Ovary (tissue), 7 donors: ENCODE measurements at regions not wholly inside any gene's neighbourhood (a gene's known extent, or its start where the extent isn't known, plus 50 kb on each side); places are given as distances from the start of the nearest gene placed in this dataset.

Experiments used
- DNase-seq, 5 donors: peaks; one replicate each; pipeline ENCODE4 v3.0.0-alpha.2; 2019 to 2020
- H3K27ac ChIP-seq, 2 donors: fragments of 200-600 bp; one replicate each; pipeline versions ENCODE4 v1.5.1 to v1.8.0; 2019 to 2022
- H3K27me3 ChIP-seq: fragments of 200-600 bp; one replicate; pipeline ENCODE4 v1.8.0; 2022
- H3K36me3 ChIP-seq: fragments of 200-600 bp; sonication (generic); one replicate; pipeline ENCODE4 v1.5.1; 2019
- H3K4me1 ChIP-seq: one replicate; pipeline ENCODE4 v1.8.1; 2013; ENCODE audit warnings: mild to moderate bottlenecking, moderate library complexity; ENCODE audit not compliant: insufficient read depth
- H3K4me3 ChIP-seq: fragments of 200-600 bp; sonication (generic); one replicate; pipeline ENCODE4 v1.5.1; 2017
- H3K9me3 ChIP-seq, 2 donors: fragments of 200-600 bp in 1 of 2; sonication (generic) in 1 of 2; one replicate each; pipeline versions ENCODE4 v1.5.1 to v1.8.1; 2013 to 2019; ENCODE audit warnings: mild to moderate bottlenecking in 1 of 2, moderate library complexity in 1 of 2
- EP300 ChIP-seq: sonication (generic); formaldehyde crosslinking; IDR thresholded peaks from one replicate; pipeline ENCODE4 v1.6.1; 2017; ENCODE audit warnings: antibody characterized with exemption
- POLR2A ChIP-seq: fragments of 450-650 bp; IDR thresholded peaks from one replicate; pipeline ENCODE4 v1.6.1; 2017; ENCODE audit warnings: antibody characterized with exemption, mild to moderate bottlenecking, moderate library complexity
- WGBS, 3 donors: extraction: QIAGEN DNeasy Blood & Tissue Kit in 1 of 3; methylation state at CpG; one replicate each; pipeline versions ENCODE4 v1.1.5 to v1.1.7; 2013 to 2017; 5-methylcytosine and 5-hydroxymethylcytosine counted together
- intact Hi-C, 4 donors: fragments of 100-400 bp; cut with DNase I; formaldehyde crosslinking; loops; one replicate each; pipeline versions ENCODE4 v1.11.0 to v1.15.1; 2022 to 2023
- TF ChIP-seq, protein P1 (sequence below), 3 donors: fragments of 450-650 bp in 2 of 3; fragments of 200-600 bp in 1 of 3; IDR thresholded peaks; one replicate each; pipeline versions ENCODE4 v1.5.1 to v1.8.0; 2016 to 2022; ENCODE audit warnings: antibody characterized with exemption in 3 of 3, mild to moderate bottlenecking in 1 of 3
- donor health status: DM: no; HTN: no; CAD: no; lungs with moderate emphysema.
- donor health status: DM: no; HTN: no; CAD: no.
- donor health status: Bipolar disorder and iron deficiency.
- donor health status: DM: no; HTN: no; CAD: no.
- donor health status: DM: yes; HTN: yes; CAD: no.

DNA sequence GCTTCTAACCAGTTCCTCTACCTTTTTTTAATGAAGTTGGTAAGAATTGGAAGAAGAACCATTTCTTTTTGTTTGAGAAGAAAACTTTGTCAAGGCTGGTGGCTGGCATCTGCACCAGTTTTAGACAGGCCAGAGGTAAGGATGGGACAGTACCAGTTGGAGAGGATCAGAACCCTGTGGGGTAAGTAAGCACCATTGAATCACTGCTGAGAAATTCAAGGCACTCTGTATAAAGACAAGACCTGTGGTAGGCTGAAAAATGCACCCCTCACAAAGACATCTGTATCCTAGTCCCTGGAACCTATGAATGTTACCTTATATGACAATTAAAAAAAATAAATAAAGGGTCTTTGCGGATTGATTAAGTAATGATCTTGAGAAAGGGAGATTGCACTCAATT lies 166.7 kb upstream of the NRP1 start:
- 98 to 100% (median 100%) methylated on average over 1 of the region's 1 CpG for WGBS, 3 donors
- DNase-seq: no peak
- Histone ChIP-seq H3K27ac (no peak overlapping the region), H3K4me3 (no peak overlapping the region), H3K9me3 (no peaks in the 10 kb centered on the region), H3K36me3 (no peaks in the 10 kb centered on the region), H3K4me1 (no peaks in the 10 kb centered on the region), H3K27me3 (no peaks in the 10 kb centered on the region)
- TF ChIP-seq POLR2A: no peak
- TF ChIP-seq, protein P1, sequence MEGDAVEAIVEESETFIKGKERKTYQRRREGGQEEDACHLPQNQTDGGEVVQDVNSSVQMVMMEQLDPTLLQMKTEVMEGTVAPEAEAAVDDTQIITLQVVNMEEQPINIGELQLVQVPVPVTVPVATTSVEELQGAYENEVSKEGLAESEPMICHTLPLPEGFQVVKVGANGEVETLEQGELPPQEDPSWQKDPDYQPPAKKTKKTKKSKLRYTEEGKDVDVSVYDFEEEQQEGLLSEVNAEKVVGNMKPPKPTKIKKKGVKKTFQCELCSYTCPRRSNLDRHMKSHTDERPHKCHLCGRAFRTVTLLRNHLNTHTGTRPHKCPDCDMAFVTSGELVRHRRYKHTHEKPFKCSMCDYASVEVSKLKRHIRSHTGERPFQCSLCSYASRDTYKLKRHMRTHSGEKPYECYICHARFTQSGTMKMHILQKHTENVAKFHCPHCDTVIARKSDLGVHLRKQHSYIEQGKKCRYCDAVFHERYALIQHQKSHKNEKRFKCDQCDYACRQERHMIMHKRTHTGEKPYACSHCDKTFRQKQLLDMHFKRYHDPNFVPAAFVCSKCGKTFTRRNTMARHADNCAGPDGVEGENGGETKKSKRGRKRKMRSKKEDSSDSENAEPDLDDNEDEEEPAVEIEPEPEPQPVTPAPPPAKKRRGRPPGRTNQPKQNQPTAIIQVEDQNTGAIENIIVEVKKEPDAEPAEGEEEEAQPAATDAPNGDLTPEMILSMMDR (IDR thresholded peaks at IDR 0.05): no peak
- TF ChIP-seq EP300: no peak
- intact Hi-C loops: no loop called here

DNA sequence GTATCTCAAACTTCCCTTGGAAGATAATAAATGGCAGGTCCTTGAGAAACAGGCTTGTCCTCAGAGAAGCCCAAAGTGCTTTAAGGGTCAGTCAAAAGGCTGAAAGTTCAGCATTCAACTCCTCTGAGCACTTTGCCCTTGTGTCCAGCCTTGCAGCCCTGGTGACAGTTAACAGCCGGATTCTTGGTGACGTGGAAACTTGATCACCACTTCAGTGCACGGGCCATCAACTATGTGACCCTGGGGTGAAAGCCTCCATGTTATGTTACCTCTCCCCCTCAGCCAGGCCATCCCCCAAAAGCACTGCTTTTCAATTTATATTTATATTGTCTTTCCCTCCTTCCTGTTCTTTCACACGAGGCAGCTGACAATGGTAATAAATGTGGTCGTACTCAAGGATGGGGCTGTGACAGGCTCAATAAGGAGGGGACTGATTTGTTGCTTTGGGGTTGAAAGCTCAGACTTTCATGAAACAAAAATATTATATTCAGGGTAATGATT lies 164.0 kb upstream of the NRP1 start:
- WGBS, 3 donors: 68 to 70% (median 70%) methylated on average over 5 of the region's 5 CpGs
- H3K27me3 ChIP-seq: no peaks in the 10 kb centered on the region
- H3K9me3 ChIP-seq: no peaks in the 10 kb centered on the region
- intact Hi-C loops: no loop called here
- DNase-seq: no peak
- peaks cover 2% of the 10 kb centered on the region for H3K4me1 ChIP-seq
- H3K36me3 ChIP-seq: no peaks in the 10 kb centered on the region
- H3K27ac ChIP-seq: no peak overlapping the region
- no peak overlapping the region for H3K4me3 ChIP-seq
- TF ChIP-seq, protein P1 (IDR thresholded peaks at IDR 0.05): no peak
- TF ChIP-seq POLR2A (no peak), EP300 (no peak)

DNA sequence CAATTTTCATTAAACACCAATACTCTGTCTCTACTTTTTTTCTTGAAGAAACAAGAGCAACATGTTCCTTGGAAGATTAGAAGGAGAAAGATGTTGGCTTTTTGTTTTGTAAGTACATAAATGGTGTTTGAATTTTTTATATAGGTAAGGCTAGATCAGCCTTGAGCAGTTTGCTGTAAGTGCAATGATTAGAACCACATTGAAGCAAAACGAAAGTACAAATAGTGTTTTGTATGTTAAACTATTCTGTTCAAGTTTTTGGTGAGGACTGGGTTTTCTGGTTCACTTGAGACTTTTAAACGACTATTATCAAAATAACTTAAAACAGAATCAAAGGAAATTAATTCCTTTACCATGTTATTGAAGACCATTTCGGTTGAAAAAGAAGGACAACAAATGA lies 162.9 kb upstream of the NRP1 start:
- no peak overlapping the region for H3K27ac ChIP-seq
- no peak for DNase-seq

DNA sequence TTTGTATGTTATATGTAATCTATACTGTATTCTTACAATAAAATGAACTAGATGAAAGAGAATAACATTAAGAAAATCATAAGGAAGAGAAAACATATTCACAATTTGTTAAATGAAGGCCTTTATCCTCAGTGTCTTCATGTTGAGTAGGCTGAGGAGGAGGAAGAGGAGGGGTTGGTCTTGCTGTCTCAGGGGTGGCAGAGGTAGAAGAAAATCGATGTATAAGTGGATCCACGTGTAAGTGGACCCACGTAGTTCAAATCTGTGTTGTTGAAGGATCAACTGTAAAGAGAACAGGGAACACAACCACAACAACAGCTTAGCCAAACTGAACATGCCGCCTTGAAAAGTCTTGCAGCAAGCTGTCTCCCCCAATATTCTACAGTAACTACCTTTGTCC lies 161.6 kb upstream of the NRP1 start:
- H3K27me3 ChIP-seq: no peaks in the 10 kb centered on the region
- TF ChIP-seq, protein P1 (IDR thresholded peaks at IDR 0.05): no peak
- TF ChIP-seq EP300: no peak
- TF ChIP-seq POLR2A: no peak
- H3K4me1 ChIP-seq: peaks cover 2% of the 10 kb centered on the region
- H3K27ac ChIP-seq: no peak overlapping the region
- no peak overlapping the region for H3K4me3 ChIP-seq
- no peak for DNase-seq
- intact Hi-C loops: no loop called here
- H3K36me3 ChIP-seq: no peaks in the 10 kb centered on the region
- no peaks in the 10 kb centered on the region for H3K9me3 ChIP-seq
- WGBS, 3 donors: 91 to 96% (median 96%) methylated on average over 4 of the region's 4 CpGs

More for the DNA sequence above, 162.9 kb upstream of the NRP1 start:
- peaks cover 2% of the 10 kb centered on the region for H3K4me1 ChIP-seq
- intact Hi-C loops: no loop called here
- no peak for TF ChIP-seq EP300
- TF ChIP-seq, protein P1 (IDR thresholded peaks at IDR 0.05): no peak
- no peak overlapping the region for H3K4me3 ChIP-seq
- 45 to 63% (median 51%) methylated on average over 3 of the region's 3 CpGs for WGBS, 3 donors
- H3K9me3 ChIP-seq: no peaks in the 10 kb centered on the region
- H3K36me3 ChIP-seq: no peaks in the 10 kb centered on the region
- H3K27me3 ChIP-seq: no peaks in the 10 kb centered on the region
